A673 (cell line): ENCODE measurements at regions not wholly inside any gene's neighbourhood (a gene's known extent, or its start where the extent isn't known, plus 50 kb on each side); places are given as distances from the start of the nearest gene placed in this dataset.

Experiments used
- EZH2 ChIP-seq: fragments of 200-600 bp; sonication (generic); IDR thresholded peaks from 2 replicates; pipeline ENCODE4 v1.6.1; 2017; ENCODE audit warnings: borderline replicate concordance, low read depth, mild to moderate bottlenecking, mixed read lengths, antibody characterized with exemption, low read length; ENCODE audit not compliant: poor library complexity, severe bottlenecking
- TF ChIP-seq, protein P1 (sequence below): fragments of 300-800, 200-600 bp; sonication (generic); conservative IDR thresholded peaks from 2 replicates; pipeline ENCODE4 v1.5.1; 2017; ENCODE audit warnings: low read depth, mild to moderate bottlenecking, antibody characterized with exemption, low read length, moderate library complexity, mixed read lengths

DNA sequence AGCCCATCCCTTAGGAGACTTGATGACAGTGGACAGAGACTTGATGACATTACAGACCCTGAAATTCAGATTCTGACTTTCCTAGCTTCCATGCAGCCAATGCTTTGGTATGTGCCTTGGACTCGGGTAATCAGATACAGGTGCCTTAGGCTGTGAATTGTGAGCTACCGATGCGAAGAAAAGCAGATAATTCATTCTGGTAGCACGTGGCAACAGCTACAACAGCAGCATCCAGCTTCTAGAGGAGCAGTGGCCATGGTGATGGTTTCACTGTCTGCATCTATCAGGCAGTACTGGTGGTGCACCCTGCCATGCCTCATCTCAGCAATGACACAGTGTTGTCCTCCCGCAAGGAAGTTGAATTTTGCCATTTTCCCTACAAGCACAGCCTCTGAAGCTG is 126.9 kb upstream of the TAPT1 start:
- TF ChIP-seq, protein P1, sequence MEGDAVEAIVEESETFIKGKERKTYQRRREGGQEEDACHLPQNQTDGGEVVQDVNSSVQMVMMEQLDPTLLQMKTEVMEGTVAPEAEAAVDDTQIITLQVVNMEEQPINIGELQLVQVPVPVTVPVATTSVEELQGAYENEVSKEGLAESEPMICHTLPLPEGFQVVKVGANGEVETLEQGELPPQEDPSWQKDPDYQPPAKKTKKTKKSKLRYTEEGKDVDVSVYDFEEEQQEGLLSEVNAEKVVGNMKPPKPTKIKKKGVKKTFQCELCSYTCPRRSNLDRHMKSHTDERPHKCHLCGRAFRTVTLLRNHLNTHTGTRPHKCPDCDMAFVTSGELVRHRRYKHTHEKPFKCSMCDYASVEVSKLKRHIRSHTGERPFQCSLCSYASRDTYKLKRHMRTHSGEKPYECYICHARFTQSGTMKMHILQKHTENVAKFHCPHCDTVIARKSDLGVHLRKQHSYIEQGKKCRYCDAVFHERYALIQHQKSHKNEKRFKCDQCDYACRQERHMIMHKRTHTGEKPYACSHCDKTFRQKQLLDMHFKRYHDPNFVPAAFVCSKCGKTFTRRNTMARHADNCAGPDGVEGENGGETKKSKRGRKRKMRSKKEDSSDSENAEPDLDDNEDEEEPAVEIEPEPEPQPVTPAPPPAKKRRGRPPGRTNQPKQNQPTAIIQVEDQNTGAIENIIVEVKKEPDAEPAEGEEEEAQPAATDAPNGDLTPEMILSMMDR: no peak
- TF ChIP-seq EZH2: no peak
